Mucosa of descending colon (tissue), 3 donors: ENCODE measurements at regions not wholly inside any gene's neighbourhood (a gene's known extent, or its start where the extent isn't known, plus 50 kb on each side); places are given as distances from the start of the nearest gene placed in this dataset.
A peak's percentile ranks its signal among the peaks of the same experiment; 100 is the strongest.

Experiments
- ATAC-seq: fragments of 200-7000 bp; cut with Tn5 transposase; one replicate; pipeline ENCODE4 v1.9.1; 2020; ENCODE audit warnings: mild to moderate bottlenecking, moderate library complexity
- DNase-seq, 3 donors: peaks; one replicate each; pipeline ENCODE4 v3.0.0-alpha.2; 2020
- H3K36me3 ChIP-seq: fragments of 200-600 bp; one replicate; pipeline ENCODE4 v1.8.0; 2021; ENCODE audit warnings: low read depth, mild to moderate bottlenecking
- H3K4me1 ChIP-seq: fragments of 200-600 bp; one replicate; pipeline ENCODE4 v1.8.0; 2021; ENCODE audit warnings: low read depth, mild to moderate bottlenecking
- H3K4me3 ChIP-seq: fragments of 200-600 bp; one replicate; pipeline ENCODE4 v1.8.0; 2021; ENCODE audit warnings: mild to moderate bottlenecking
- H3K9me3 ChIP-seq: fragments of 200-600 bp; one replicate; pipeline ENCODE4 v1.8.0; 2021; ENCODE audit warnings: mild to moderate bottlenecking
- intact Hi-C, 2 donors: fragments of 100-400 bp; cut with DNase I in 1 of 2; cut with micrococcal nuclease in 1 of 2; formaldehyde crosslinking; loops; one replicate each; pipeline versions ENCODE4 v1.11.0 to v1.11.1; 2022; cut with DNase I, micrococcal nuclease
- TF ChIP-seq, protein P1 (sequence below): fragments of 200-600 bp; IDR thresholded peaks from one replicate; pipeline ENCODE4 v1.8.0; 2022; ENCODE audit warnings: antibody characterized with exemption, mild to moderate bottlenecking
- donor health status: DM: no; HTN: no; CAD: no; lungs with moderate emphysema.
- donor health status: DM: no; HTN: no; CAD: no.
- donor health status: DM: no; HTN: yes; CAD: no.

DNA sequence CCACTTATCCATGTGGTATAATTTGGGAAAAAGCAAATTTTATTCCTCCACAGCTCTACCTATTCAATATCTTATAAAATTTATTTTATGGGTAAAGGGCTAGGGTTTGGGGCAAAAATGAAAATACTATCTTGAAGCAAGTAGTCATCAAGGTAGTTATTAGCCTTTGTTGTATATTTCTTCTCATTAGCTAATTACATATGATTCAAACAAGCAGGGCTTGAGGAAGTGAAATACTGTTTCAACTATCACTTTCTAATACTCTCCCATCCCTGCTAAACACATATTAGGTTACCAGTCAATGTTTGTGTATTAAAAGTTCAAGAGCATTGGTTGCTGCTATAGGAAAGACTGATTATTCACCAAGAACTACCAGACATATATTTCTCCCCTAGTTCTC lies 517.3 kb downstream of the METTL15 start:
- H3K9me3 ChIP-seq: no peaks in the 10 kb centered on the region
- intact Hi-C loops: no loop called here
- H3K4me3 ChIP-seq: no peak overlapping the region
- H3K36me3 ChIP-seq: no peaks in the 10 kb centered on the region
- TF ChIP-seq, protein P1, sequence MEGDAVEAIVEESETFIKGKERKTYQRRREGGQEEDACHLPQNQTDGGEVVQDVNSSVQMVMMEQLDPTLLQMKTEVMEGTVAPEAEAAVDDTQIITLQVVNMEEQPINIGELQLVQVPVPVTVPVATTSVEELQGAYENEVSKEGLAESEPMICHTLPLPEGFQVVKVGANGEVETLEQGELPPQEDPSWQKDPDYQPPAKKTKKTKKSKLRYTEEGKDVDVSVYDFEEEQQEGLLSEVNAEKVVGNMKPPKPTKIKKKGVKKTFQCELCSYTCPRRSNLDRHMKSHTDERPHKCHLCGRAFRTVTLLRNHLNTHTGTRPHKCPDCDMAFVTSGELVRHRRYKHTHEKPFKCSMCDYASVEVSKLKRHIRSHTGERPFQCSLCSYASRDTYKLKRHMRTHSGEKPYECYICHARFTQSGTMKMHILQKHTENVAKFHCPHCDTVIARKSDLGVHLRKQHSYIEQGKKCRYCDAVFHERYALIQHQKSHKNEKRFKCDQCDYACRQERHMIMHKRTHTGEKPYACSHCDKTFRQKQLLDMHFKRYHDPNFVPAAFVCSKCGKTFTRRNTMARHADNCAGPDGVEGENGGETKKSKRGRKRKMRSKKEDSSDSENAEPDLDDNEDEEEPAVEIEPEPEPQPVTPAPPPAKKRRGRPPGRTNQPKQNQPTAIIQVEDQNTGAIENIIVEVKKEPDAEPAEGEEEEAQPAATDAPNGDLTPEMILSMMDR: no peak
- no peak for DNase-seq
- no peak for ATAC-seq
- no peaks in the 10 kb centered on the region for H3K4me1 ChIP-seq

DNA sequence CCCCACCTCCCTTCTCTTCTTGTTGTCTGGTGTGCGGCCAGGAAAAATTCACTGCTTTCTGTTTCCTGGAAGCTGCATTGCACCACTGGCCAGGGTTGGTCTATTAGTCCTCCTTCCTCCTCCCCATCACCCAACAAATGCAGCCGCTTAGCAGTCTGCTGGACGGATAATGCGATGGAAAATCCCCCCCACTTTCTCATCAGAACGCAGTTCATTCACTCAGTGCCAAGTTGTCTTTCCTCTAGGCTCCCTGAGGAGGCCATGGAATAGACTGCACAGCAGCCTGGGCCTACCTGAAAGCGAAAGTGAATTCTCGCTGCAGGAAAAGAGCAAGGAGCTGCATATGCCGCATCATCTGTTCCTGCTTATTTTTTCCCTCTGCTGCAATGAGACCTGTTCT lies 513.6 kb downstream of the METTL15 start:
- intact Hi-C loops: no loop called here
- TF ChIP-seq, protein P1: no peak
- DNase-seq: peak in 1 of 3 donors; percentile 4
- Histone ChIP-seq H3K4me1 (no peaks in the 10 kb centered on the region), H3K9me3 (no peaks in the 10 kb centered on the region), H3K4me3 (no peak overlapping the region), H3K36me3 (no peaks in the 10 kb centered on the region)
- peak; percentile 68 for ATAC-seq

DNA sequence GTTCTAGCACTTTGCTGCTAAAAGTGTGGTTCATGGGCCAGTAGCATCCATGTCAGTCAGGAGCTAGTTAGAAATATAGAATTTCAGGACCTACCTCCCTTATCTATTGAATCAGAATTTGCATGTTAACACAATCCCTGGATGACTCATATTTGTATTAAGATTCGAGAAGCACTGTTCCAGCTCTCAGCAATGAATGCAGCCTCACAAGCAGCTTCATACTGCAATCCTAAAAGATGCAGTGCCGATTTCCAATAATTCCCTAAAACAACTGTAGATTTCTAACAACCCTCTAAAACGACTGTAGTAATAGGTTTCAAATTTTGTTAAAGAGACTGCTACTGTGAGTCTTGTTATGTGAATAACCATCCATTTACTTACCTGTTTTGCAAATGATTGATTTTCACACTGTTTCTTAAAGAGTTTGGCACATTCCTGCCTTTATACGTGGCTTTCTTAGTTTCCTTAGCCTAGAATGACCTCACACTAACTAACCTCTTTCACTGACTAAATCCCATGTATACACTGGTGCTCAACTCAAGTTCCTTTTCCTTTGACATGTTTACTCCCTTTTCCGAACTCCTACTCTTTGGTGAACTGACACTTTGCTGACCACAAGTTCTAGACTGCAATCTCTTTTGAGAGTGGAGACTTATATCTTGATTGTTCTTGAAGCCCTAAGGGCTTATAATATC lies 511.8 kb downstream of the METTL15 start:
- Histone ChIP-seq H3K9me3 (no peaks in the 10 kb centered on the region), H3K4me1 (no peaks in the 10 kb centered on the region), H3K4me3 (no peak overlapping the region), H3K36me3 (no peaks in the 10 kb centered on the region)
- DNase-seq: no peak
- ATAC-seq: no peak
- intact Hi-C loops: no loop called here
- TF ChIP-seq, protein P1: no peak

DNA sequence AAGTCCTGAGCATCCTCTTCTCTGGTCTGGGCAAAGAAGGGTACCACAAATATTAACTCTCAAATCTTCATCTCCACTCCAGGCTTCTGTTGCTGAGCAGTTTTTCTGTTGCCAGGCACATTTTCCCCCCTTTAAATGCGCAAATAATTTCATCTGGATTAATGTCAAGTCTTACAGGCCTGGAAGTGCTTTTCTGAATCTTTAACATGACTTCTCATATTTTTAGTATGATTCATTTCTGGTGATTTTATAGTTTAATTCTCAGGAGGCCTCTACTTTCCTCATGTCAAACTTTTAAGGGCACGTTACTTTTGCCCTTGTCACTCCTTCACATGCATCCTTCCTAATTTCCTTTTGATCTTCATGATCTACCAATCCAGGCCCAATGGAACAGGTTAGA lies 510.2 kb downstream of the METTL15 start:
- DNase-seq (no peak), ATAC-seq (no peak)
- H3K36me3 ChIP-seq: no peaks in the 10 kb centered on the region
- no peaks in the 10 kb centered on the region for H3K9me3 ChIP-seq
- TF ChIP-seq, protein P1: no peak
- no peak overlapping the region for H3K4me3 ChIP-seq
- intact Hi-C loops: no loop called here
- H3K4me1 ChIP-seq: no peaks in the 10 kb centered on the region

DNA sequence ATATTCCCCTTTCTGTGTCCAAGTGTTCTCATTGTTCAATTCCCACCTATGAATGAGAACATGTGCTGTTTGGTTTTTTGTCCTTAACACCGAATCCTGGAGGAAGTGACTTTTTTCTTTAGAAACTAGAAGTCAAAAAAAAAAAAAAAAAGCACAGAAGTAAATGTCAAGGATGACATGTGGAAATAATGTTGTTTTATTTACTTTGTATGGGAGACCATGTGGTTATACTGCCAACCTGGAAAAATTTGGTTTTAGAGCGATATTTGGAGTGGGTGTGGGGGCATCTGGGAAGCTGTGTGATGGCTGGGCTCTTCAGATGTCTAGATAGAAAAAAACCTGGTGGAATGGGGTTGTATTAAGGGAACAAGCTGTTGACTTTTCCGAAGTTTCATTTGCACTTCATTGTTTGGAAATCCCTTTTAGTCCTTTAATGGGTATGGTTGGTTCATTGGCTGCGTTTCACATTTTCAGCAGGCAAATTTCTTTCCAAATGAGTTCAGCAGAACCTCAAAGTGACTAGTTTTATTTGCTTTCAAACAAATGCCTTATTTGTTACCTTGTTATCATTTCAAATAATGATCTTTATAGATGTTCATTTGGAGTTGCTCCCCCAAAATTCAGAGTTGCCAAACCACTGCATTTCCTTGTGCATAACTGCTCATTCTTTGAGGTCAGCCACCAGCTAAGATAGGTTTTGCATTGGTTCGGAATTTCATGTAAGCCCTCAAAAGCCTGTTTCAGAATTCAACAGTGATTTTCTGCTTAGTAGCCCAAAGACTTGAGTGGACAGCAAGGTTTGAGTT lies 508.2 kb downstream of the METTL15 start:
- no peak for ATAC-seq
- Histone ChIP-seq H3K9me3 (no peaks in the 10 kb centered on the region), H3K4me1 (no peaks in the 10 kb centered on the region), H3K36me3 (no peaks in the 10 kb centered on the region), H3K4me3 (no peak overlapping the region)
- intact Hi-C loops: no loop called here
- no peak for DNase-seq
- TF ChIP-seq, protein P1: no peak
